Parathyroid adenoma (tissue), 2 donors: ENCODE measurements at regions not wholly inside any gene's neighbourhood (a gene's known extent, or its start where the extent isn't known, plus 50 kb on each side); places are given as distances from the start of the nearest gene placed in this dataset.

ENCODE experiments used
- H2AFZ ChIP-seq: fragments of 300-600 bp; sonication (generic); one replicate; pipeline ENCODE4 v1.7.0; 2017; ENCODE audit warnings: antibody characterized with exemption, mild to moderate bottlenecking
- H3K27ac ChIP-seq: fragments of 300-600 bp; sonication (generic); one replicate; pipeline ENCODE4 v1.7.0; 2017
- H3K27me3 ChIP-seq: fragments of 300-600 bp; sonication (generic); one replicate; pipeline ENCODE4 v1.7.0; 2017; ENCODE audit warnings: low read length; ENCODE audit not compliant: control insufficient read depth, insufficient read depth
- H3K36me3 ChIP-seq: fragments of 300-600 bp; sonication (generic); one replicate; pipeline ENCODE4 v1.7.0; 2017; ENCODE audit warnings: low read length; ENCODE audit not compliant: control insufficient read depth, insufficient read depth
- H3K4me1 ChIP-seq: fragments of 300-600 bp; sonication (generic); one replicate; pipeline ENCODE4 v1.7.0; 2017; ENCODE audit warnings: control low read depth
- H3K4me2 ChIP-seq: fragments of 300-600 bp; sonication (generic); one replicate; pipeline ENCODE4 v1.7.0; 2017; ENCODE audit warnings: low read length
- H3K4me3 ChIP-seq: fragments of 300-600 bp; sonication (generic); one replicate; pipeline ENCODE4 v1.7.0; 2017; ENCODE audit warnings: low read depth, low read length
- H3K79me2 ChIP-seq: fragments of 300-600 bp; sonication (generic); one replicate; pipeline ENCODE4 v1.7.0; 2017; ENCODE audit warnings: control low read depth
- H3K9ac ChIP-seq: fragments of 300-600 bp; sonication (generic); one replicate; pipeline ENCODE4 v1.7.0; 2017; ENCODE audit warnings: mild to moderate bottlenecking
- H3K9me3 ChIP-seq: fragments of 300-600 bp; sonication (generic); one replicate; pipeline ENCODE4 v1.7.0; 2017; ENCODE audit warnings: low read length; ENCODE audit not compliant: control insufficient read depth
- TF ChIP-seq, protein P1 (sequence below): fragments of 300-600 bp; sonication (generic); IDR thresholded peaks from one replicate; pipeline ENCODE4 v1.7.0; 2017; ENCODE audit warnings: antibody characterized with exemption, mild to moderate bottlenecking
- donor health status: primary hyperparathyroidism.

- H3K4me1 ChIP-seq, result peaks cover 6% of the 10 kb centered on the region
- no peaks in the 10 kb centered on the region for H3K36me3 ChIP-seq
- no peak overlapping the region for H2AFZ ChIP-seq
- H3K9me3 ChIP-seq, result no peaks in the 10 kb centered on the region
- peak overlapping the region; percentile 21 for H3K27ac ChIP-seq
- TF ChIP-seq, protein P1, sequence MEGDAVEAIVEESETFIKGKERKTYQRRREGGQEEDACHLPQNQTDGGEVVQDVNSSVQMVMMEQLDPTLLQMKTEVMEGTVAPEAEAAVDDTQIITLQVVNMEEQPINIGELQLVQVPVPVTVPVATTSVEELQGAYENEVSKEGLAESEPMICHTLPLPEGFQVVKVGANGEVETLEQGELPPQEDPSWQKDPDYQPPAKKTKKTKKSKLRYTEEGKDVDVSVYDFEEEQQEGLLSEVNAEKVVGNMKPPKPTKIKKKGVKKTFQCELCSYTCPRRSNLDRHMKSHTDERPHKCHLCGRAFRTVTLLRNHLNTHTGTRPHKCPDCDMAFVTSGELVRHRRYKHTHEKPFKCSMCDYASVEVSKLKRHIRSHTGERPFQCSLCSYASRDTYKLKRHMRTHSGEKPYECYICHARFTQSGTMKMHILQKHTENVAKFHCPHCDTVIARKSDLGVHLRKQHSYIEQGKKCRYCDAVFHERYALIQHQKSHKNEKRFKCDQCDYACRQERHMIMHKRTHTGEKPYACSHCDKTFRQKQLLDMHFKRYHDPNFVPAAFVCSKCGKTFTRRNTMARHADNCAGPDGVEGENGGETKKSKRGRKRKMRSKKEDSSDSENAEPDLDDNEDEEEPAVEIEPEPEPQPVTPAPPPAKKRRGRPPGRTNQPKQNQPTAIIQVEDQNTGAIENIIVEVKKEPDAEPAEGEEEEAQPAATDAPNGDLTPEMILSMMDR, result no peak
- no peaks in the 10 kb centered on the region for H3K79me2 ChIP-seq
- H3K27me3 ChIP-seq, result no peaks in the 10 kb centered on the region
- H3K9ac ChIP-seq, result no peak overlapping the region
- H3K4me3 ChIP-seq, result peak overlapping the region; percentile 17
- peak overlapping the region; percentile 34 for H3K4me2 ChIP-seq
Measured at GRCh38 chr13:50521831-50522149, 321.7 kb downstream of the DLEU7 start.

GRCh38 chr13:50522506-50522905 is 321.0 kb downstream of the DLEU7 start:
- Histone ChIP-seq H3K4me3 (peak overlapping the region; percentile 17), H3K9me3 (no peaks in the 10 kb centered on the region), H3K27ac (no peak overlapping the region), H3K79me2 (no peaks in the 10 kb centered on the region), H3K4me2 (no peak overlapping the region), H3K4me1 (peaks cover 6% of the 10 kb centered on the region), H3K27me3 (no peaks in the 10 kb centered on the region), H3K9ac (no peak overlapping the region), H3K36me3 (no peaks in the 10 kb centered on the region), H2AFZ (no peak overlapping the region)
- TF ChIP-seq, protein P1, result no peak

- no peak overlapping the region for H3K27ac ChIP-seq
- H3K9me3 ChIP-seq, result no peaks in the 10 kb centered on the region
- H3K4me1 ChIP-seq, result peaks cover 6% of the 10 kb centered on the region
- no peaks in the 10 kb centered on the region for H3K79me2 ChIP-seq
- no peak overlapping the region for H3K9ac ChIP-seq
- H3K27me3 ChIP-seq, result no peaks in the 10 kb centered on the region
- no peak overlapping the region for H3K4me2 ChIP-seq
- H3K36me3 ChIP-seq, result no peaks in the 10 kb centered on the region
- no peak overlapping the region for H2AFZ ChIP-seq
- H3K4me3 ChIP-seq, result no peak overlapping the region
- TF ChIP-seq, protein P1, result no peak
Measured at GRCh38 chr13:50523307-50523706, 320.2 kb downstream of the DLEU7 start.

GRCh38 chr13:50524560-50524959 is 318.9 kb downstream of the DLEU7 start:
- H3K4me3 ChIP-seq, result no peak overlapping the region
- H3K27me3 ChIP-seq, result no peaks in the 10 kb centered on the region
- H3K36me3 ChIP-seq, result no peaks in the 10 kb centered on the region
- no peak overlapping the region for H2AFZ ChIP-seq
- H3K27ac ChIP-seq, result no peak overlapping the region
- H3K79me2 ChIP-seq, result no peaks in the 10 kb centered on the region
- H3K9me3 ChIP-seq, result no peaks in the 10 kb centered on the region
- H3K4me1 ChIP-seq, result peaks cover 6% of the 10 kb centered on the region
- H3K9ac ChIP-seq, result no peak overlapping the region
- TF ChIP-seq, protein P1, result no peak
- H3K4me2 ChIP-seq, result no peak overlapping the region

GRCh38 chr13:50526661-50527071 is 316.8 kb downstream of the DLEU7 start:
- H3K4me2 ChIP-seq, result no peak overlapping the region
- no peaks in the 10 kb centered on the region for H3K9me3 ChIP-seq
- no peak overlapping the region for H3K4me3 ChIP-seq
- H3K4me1 ChIP-seq, result peaks cover 6% of the 10 kb centered on the region
- no peaks in the 10 kb centered on the region for H3K27me3 ChIP-seq
- TF ChIP-seq, protein P1, result no peak
- H2AFZ ChIP-seq, result no peak overlapping the region
- no peak overlapping the region for H3K27ac ChIP-seq
- H3K36me3 ChIP-seq, result no peaks in the 10 kb centered on the region
- no peak overlapping the region for H3K9ac ChIP-seq
- no peaks in the 10 kb centered on the region for H3K79me2 ChIP-seq
